HG03108 (cell line): ENCODE measurements at regions not wholly inside any gene's neighbourhood (a gene's known extent, or its start where the extent isn't known, plus 50 kb on each side); places are given as distances from the start of the nearest gene placed in this dataset.

Source experiments
- ATAC-seq: cut with Tn5 transposase; IDR thresholded peaks from one replicate; pipeline ENCODE4 v1.9.1; 2021; ENCODE audit warnings: moderate library complexity; ENCODE audit not compliant: unreplicated experiment

DNA sequence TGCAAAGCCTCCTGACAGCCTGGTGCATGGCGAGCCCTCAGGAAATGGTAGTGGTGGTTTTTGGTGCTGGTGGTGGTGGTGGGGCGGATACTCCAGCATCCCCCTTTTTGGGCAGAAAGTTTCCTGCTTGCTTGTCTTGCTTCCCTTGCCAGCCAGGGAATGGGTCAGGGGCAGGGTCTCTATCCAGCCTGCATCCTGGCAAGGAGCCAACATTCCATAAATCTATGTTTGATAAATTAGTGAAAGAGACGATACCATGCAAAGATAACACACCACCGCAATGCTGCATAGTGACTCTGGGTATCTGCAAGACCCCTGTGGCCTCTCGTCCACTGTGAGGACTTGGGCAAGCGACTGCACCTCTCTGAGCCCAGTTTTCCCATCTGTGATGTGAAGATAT lies 246.2 kb downstream of the LRFN2 start:
- ATAC-seq = no peak

DNA sequence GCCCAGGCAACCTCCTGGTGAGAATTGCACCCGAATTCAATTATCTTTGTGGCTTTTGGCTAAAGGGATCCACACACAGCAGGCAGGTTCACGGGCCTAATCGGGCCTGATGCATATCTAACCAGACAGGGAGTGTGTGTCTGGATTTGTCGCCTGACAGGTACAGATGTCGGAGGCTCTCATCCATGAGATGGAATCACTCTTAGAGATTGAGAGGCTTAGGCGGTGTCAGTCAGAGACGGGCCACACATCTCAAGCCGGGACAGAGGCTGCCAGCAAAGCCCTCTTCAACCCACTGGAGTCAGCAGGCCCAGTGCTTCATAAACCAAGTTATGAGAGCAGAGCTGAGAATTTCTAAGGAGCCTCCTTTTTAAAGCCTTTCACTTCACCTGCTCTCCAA lies 247.0 kb downstream of the LRFN2 start:
- ATAC-seq = no peak

DNA sequence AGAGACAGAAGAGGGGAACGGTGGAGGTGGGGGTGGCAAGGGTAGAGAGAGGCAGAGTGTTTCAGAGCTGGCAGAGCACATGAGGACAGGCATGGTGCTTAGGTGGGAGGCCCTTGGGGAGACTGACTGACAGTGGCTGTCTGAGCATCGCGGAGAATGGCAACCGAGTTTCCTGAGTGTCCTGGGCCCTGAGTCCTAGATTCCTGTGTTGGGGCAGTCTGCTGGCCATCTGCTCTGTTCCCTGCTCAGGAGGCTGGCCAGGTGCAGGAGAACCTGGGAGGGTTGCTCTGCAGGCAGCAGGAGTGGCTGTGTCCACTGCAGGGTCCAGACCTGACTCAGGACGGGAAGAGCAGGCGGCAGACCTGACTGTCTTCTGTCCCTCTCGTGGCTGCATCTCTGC lies 248.9 kb downstream of the LRFN2 start:
- no peak for ATAC-seq

DNA sequence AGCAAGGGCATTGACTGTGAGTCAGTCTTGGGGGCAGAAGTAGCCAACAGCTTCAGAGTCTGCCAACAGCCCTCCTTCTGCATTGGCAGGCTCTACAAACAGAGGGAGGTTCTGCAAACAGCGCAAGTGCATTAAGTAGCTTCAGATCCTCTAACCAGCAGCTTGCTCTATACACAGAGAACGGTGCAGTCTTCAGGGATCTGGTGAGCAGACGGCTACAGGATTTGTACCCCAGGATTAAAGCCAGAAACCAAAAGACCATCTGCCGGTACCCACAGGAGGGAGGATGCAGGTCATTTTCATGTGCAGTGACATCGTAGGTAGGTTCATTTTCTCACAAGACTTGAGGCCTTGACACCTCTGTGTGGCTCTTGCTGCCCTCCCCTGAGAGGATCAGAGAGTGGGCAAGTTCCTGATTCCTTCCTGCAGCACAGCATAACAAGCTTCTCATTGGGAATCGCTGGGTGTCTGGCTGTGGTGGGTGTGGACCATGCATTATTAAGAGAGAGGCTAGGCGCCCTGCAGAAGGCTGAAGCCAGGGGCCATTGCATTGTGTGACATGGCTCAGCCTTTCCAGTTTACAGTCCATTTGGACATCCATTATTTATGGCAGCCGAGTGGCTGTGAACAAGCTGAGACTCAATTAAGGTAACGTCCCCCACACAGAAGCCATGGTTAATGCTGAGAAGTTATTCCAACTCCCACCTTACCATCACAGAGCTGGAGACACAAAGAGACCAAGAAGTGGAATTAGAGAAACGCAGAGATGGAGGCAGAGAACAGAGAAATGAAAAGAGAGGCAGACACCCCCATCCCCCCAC lies 250.0 kb downstream of the LRFN2 start:
- no peak for ATAC-seq

DNA sequence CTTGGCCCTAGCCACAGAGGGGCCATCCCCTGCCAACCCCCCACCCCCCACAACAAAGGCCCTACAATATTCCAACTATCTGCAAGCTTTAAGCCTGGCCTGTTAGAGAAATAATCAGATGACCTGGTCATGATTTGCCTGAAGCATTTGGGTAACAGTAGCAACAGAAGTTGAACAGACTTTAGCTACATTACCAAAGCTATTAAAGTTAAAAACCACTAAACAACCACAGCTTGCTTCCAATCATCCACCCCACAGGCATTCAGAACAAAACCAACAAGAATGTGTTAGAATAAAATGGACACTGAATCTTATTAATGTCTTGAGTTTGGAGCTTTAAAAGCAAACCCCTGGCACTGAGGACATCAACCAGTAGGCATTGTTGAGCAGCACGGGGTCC lies 250.9 kb downstream of the LRFN2 start:
- no peak for ATAC-seq

DNA sequence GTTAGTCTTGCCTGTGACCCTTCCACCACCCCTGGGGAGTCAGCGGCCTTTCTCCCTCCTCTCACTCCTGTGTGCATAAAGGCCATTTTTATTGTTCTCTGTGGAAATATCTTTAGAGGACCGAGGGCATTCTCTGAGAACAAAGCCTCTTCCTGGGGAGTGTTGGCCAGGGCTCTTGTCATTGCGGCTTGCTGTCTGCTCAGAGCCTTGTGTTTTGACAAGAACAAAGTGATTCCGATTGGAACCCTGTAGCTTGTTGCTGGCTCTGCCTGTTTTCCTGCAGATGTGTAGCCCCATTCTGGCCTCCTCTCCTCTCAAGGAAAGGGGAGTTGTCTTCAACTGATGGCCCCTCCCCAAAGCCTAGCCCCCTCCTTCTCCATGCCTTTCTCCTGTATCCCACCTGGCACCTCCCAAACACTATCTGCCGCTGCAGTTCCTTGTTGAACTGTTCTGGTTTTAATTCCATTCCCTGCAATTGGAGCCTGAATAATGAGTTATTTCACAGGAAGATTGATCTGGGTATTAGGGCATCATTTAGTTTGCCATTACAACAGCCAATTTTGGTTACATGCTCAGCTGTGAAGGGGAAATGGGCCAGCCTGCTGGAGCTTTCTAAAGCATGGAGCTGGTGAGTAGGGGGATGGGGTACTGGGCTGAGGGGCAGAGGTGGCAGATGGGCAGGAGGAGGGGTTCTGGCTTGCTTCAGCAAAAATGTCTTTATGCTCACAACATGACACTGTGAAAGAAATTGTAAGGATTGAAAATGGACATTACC lies 252.5 kb downstream of the LRFN2 start:
- ATAC-seq = no peak

DNA sequence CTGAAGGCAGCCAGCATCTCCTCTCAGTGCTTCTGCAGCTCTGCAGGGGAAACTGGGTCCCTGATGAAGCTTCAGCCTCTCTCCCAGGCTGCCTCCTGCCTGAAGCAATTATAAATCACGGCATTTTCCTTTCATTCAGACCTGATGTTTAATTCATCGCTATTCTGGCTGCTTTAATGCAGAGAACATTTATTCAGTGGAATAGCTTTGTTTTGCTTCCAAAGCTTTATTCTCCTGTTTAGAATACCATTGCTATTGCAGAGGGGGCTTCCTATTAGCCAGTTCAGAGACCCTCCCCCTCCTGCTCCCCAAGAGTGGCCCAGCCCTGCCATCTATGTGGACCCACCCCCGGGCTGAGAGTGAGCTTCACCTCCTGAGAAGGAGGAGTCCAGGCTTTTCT lies 255.6 kb downstream of the LRFN2 start:
- ATAC-seq = no peak

DNA sequence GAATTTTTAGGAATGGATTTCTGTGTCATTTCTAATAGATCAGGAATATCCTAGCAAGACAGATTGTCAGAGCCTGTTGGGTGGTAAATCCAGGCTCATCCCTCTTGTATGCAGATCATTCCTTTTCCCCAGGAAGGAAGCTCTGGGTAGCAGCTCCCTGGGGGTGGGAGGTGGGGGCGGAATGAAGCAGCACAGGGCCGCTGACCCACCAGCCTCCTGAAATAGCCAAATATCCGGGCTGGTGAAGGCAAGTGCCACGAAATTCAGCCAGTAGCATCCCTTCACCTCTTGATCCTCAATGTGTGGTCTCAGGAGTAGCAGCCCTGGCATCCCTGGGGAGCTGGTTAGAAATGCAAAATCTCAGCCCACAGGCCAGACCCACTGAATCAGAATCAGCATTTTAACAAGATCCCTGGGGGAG lies 256.9 kb downstream of the LRFN2 start:
- no peak for ATAC-seq

DNA sequence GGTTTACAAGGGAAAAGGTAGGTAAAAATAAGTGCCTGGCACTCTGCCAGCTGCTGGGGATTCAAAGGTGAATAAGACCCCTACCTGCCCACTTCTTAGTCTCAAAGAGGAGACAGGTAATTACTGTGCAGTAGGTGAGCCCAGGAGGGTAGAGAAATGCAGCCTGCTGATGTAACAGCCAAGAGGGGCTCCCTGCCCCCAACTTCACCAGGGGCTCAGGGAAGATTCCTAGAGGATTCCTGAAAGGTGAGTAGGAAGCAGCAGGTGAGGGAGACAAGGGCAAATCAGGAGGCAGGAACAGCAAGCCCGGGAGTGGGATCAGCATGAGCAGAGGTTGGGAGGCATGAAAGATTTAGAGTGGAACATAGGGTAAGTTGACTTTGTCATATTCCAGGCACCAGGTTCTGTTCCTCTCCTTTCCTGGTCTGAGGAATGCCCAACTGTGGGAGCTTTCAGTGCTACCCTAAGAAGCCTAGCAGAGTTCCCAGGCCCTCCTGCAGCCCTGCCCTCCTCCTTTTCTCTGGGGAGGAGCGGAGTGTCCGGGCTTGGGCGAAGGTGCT lies 258.1 kb downstream of the LRFN2 start:
- ATAC-seq = no peak

DNA sequence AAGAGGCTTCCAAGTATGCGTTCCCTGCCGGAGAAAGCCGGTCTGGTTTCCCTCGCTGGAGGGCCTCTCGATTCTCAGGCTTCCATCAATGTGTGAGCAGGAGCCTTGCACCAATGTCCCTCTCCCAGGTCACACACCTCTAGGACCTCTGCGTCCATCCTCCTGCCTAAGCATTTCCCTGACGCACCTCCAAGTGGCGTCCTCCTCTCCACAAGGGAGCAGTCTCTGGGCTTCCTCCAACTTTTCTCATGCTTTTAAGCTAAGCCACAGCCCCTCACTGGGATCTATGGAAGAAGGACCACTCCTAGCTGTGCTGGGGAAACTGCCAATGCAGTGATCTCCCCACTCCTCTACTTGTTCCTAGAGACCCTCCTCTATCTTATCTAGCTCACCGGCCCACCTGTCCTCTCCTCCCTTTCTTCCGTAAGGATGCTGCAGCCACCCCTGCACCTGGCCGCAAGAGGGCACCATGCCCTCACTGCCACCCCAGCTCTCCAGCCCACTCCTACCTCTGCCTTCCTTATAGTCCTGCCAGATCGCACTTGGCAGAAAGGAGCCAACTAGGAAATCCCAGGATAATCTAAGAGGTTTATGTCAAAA lies 258.7 kb downstream of the LRFN2 start:
- no peak for ATAC-seq

DNA sequence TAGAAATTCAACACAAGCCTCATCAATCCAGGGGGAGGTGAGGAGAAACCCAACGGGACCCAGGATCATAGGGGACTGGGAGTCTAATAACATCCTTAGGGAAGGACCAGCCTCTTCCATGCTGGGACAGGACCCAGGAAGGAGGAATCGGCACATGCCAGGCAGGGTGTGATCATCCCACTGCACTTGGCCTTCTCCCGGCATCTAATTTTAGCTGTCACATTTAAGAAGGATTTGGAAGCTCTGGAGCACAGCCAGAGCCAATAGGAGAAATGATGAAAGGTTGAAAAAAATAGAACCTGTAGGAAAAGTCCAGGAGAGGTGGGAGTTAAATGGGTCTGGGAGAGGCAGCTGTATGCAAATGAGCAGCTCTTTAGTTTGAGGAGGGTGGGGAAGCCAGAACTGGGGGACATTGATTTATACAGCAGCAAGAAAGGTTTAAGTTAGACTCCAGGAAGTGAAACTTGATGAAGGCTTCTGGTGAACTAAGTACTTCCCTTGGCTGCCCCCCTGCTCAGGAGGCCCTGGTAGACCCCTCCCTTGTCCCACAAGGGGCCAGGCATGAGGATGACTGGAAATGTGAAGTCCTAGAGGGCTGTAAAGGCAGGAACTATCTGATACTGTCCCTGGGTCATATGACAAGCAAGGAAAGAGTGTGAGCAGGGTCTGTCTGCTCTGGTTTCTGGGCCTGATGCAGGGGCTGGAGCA lies 260.3 kb downstream of the LRFN2 start:
- ATAC-seq = no peak

DNA sequence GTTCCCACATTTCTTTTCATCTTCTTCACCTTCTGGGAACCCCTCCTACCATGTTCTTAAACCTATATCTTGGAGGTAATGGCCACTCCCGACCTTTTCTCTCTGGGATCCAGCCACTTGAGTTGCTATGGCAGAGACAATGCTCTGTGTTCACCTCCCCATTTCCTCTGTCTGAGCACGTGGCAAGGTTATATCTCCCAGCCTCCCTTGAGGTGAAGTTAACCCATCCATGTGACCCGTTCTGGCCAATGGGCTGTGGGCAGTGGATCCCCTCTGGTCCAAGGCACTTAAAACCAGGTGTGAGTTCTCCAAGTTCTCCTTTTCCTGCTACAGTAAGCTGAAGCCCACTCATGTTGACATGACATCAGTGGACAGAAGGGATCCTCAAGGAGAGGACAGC lies 261.4 kb downstream of the LRFN2 start:
- ATAC-seq = no peak

DNA sequence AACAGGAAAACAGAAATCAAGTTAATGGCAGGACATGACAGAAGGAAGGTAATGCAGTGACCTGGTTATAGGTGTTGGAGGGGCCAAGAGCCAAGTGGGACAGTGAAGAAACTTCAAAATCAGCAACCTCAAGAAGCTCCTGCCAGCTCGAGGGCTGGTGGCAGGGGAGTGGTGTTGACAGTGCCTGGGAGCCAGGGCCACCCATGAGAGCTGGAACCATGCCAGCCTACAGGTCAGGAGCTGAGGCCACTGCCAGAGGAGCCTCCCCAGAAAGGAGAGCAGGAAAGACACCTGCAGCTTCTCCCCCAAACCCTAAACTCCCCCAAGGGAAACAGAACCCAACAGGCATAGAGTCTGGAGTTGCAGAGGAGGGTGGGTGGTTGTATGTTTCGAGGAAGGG lies 262.1 kb downstream of the LRFN2 start:
- no peak for ATAC-seq

DNA sequence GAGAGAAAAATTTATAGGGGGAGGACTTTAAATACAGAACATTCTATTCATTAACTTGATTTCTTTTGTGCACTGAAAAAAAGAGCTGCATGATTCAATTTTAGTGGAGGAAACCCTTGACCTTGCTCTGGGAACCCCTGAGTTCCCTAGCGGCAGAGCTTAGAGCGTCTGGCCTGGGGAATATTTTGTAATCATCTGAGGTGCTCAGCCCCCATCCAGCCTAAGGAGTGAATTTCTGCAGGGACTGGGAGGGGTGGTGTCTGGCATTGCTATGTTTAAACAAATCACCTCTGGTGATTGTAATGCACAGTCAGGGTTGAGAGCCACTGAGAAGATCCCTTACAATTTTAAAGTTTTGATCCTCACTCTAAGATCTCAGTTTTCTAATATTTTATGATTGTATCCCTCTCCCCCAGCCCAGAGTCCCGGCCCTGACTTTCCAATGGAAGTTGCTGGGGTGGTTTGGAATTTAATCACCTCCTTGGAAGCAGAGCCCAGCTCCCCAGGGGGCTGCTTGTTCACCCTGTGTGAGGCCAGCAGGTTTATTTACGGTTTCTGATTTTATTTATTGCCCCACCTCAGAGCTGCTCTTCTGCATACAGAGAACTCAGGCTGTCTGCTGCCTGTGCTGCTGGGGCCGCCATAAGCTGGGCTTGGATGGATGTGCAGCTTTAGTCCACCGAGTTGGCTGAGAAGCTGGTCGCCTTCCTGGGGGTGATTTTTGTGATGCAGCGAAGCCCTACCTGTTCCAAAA lies 263.1 kb downstream of the LRFN2 start:
- ATAC-seq = no peak

DNA sequence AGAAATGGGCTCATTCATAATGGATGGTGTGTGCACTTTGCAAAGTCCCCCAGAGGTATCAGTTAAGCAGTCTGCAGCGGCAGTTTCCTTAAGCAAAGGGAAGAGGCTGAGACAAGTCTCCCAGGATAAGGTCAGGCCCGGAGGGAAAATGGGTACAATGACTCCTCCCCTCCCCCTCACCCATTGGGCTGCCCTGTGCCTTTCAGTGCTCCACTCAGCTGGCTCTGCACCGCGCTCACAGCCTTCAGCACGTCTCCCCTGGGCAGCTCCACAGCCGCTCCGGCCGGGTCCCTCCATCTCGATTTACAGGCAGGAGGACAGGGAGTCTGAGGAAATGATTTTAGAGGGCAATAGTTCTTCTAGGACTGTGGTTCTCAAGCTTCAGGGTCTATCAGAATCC lies 264.8 kb downstream of the LRFN2 start:
- ATAC-seq = no peak

DNA sequence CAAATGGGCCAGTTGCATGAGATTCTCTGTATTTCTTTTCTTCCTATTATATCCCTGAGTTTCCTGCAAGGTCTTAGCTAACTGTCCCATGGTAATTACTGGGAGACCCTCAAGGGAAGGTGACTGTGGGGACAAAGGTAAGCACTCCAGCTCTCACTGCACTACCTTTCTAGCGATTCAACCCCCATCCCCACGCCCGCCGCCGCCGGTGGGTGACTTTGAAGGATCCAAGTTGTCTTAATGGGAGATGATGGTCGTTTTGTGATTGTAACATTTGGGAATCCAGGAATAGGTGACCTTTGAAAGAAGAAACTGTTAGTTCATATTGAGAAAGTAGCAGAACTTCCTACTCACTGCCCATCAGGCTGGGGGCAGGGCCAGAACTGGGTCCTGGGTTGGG lies 265.5 kb downstream of the LRFN2 start:
- no peak for ATAC-seq

DNA sequence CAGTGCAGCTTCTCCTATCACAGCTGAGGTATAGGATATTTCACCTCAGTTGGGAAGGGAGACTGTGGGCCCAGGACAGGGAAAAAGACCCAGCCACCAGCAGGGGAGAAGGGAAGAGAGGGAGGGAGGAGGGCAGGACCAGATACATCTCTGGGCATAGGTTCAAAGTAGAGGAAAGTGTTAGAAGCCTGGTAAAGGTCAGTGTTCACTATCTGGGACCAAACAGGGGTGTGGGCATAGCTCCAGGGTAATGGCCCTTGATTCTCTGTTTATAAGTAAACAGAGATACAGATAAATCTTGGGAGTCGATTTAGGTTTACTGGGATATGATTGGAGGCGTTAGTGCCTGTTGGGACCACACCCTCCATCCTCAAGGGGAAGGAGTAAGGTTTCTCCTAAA lies 266.2 kb downstream of the LRFN2 start:
- ATAC-seq = no peak

DNA sequence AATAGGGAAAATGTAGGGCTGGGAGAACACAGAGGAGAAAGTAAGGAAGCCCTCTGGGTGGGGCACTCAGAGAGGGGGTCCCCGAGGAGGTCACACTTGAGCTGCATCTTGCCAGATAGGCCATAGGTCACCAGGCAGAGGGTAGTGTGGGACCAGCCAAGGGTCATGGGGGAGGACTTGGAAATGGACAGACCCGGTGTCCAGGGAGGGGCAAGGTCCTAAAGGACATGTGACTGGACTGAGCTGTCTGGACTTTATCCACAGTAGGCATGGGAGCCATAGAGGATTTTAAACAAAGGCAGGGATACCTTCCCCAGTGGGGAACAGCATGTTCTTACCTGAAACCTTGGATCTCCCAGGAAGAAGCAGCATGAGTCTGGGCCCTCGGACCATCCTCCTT lies 266.7 kb downstream of the LRFN2 start:
- no peak for ATAC-seq

DNA sequence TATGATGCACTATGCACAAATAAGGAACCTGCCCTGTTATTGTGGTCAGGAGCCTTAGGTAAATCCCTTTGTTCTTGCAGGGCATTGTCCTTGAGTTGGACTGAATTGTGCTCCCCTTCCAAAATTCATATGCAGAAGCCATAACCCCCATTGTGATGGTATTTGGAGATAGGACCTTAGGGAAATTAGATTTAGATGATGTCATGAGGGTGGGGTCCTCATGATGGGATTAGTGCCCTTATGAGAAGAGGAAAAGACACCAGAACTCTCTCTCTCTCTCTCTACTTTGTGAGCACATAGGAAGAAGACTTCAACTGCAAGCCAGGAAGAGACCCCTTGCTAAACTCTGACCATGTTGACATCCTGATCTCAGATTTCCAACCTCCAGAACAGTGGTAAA lies 268.0 kb downstream of the LRFN2 start:
- ATAC-seq = no peak

DNA sequence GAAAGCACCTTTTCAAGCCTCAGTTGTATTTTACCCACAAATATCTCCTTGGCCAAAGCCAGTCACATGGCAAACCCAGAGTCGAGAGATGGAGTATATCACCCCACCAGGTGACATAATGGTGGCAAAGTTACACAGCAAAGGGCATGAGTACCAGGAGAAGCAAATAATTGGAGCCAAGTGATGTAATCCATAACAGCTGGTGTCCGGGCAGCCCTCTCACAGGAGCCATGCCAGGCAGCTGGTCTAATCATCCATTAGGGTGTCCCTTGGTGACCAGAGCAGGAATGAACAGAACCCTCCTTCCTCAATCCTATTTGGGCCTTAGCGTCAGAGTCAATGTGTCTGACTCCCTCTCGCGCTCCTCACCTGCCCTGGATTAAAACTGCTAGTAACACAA lies 272.1 kb downstream of the LRFN2 start:
- ATAC-seq = no peak
